ENCODE measurements at regions not wholly inside any gene's neighbourhood (a gene's known extent, or its start where the extent isn't known, plus 50 kb on each side); places are given as distances from the start of the nearest gene placed in this dataset.

- in situ Hi-C loops (cut with MboI; ENCODE audit: low sequenced_read_pairs), result no loop called here
Observed at GRCh38 chr7:25617673-25618072, 389.4 kb upstream of the NPVF start.

- in situ Hi-C loops (cut with MboI; ENCODE audit: low sequenced_read_pairs), result no loop called here
Observed at GRCh38 chr7:25619381-25619780, 391.1 kb upstream of the NPVF start.

- in situ Hi-C loops (cut with MboI; ENCODE audit: low sequenced_read_pairs), result no loop called here
Observed at GRCh38 chr7:25619963-25620799, 391.9 kb upstream of the NPVF start.

GRCh38 chr7:25621993-25622392, 393.7 kb upstream of the NPVF start:
- in situ Hi-C loops (cut with MboI; ENCODE audit: low sequenced_read_pairs), result no loop called here

- in situ Hi-C loops (cut with MboI; ENCODE audit: low sequenced_read_pairs), result no loop called here
Observed at GRCh38 chr7:25622695-25623094, 394.4 kb upstream of the NPVF start.

- in situ Hi-C loops (cut with MboI; ENCODE audit: low sequenced_read_pairs), result no loop called here
Observed at GRCh38 chr7:25624051-25624450, 395.8 kb upstream of the NPVF start.

- in situ Hi-C loops (cut with MboI; ENCODE audit: low sequenced_read_pairs), result no loop called here
Observed at GRCh38 chr7:25624833-25625232, 396.5 kb upstream of the NPVF start.

GRCh38 chr7:25625306-25625992, 397.2 kb upstream of the NPVF start:
- in situ Hi-C loops (cut with MboI; ENCODE audit: low sequenced_read_pairs), result no loop called here

GRCh38 chr7:25626451-25627131, 398.3 kb upstream of the NPVF start:
- in situ Hi-C loops (cut with MboI; ENCODE audit: low sequenced_read_pairs), result no loop called here

GRCh38 chr7:25628446-25628845, 400.2 kb upstream of the NPVF start:
- in situ Hi-C loops (cut with MboI; ENCODE audit: low sequenced_read_pairs), result no loop called here

GRCh38 chr7:25632616-25633015, 404.3 kb upstream of the NPVF start:
- in situ Hi-C loops (cut with MboI; ENCODE audit: low sequenced_read_pairs), result no loop called here

- in situ Hi-C loops (cut with MboI; ENCODE audit: low sequenced_read_pairs), result no loop called here
Observed at GRCh38 chr7:25633426-25634036, 405.2 kb upstream of the NPVF start.

- in situ Hi-C loops (cut with MboI; ENCODE audit: low sequenced_read_pairs), result no loop called here
Observed at GRCh38 chr7:25636168-25636567, 407.9 kb upstream of the NPVF start.

GRCh38 chr7:25636871-25637283, 408.6 kb upstream of the NPVF start:
- in situ Hi-C loops (cut with MboI; ENCODE audit: low sequenced_read_pairs), result no loop called here

- in situ Hi-C loops (cut with MboI; ENCODE audit: low sequenced_read_pairs), result no loop called here
Observed at GRCh38 chr7:25638068-25638467, 409.8 kb upstream of the NPVF start.

- in situ Hi-C loops (cut with MboI; ENCODE audit: low sequenced_read_pairs), result no loop called here
Observed at GRCh38 chr7:25638590-25639244, 410.4 kb upstream of the NPVF start.

- in situ Hi-C loops (cut with MboI; ENCODE audit: low sequenced_read_pairs), result no loop called here
Observed at GRCh38 chr7:25642849-25643248, 414.6 kb upstream of the NPVF start.

- in situ Hi-C loops (cut with MboI; ENCODE audit: low sequenced_read_pairs), result no loop called here
Observed at GRCh38 chr7:25643286-25643685, 415.0 kb upstream of the NPVF start.

GRCh38 chr7:25643770-25644394, 415.6 kb upstream of the NPVF start:
- in situ Hi-C loops (cut with MboI; ENCODE audit: low sequenced_read_pairs), result no loop called here

- in situ Hi-C loops (cut with MboI; ENCODE audit: low sequenced_read_pairs), result no loop called here
Observed at GRCh38 chr7:25646726-25647413, 418.6 kb upstream of the NPVF start.

All from HL-60/S4 treated with retinoic acid at 250 ng/mL for 4 days and 3 days (cell line).